GM12874 (cell line): ENCODE measurements at regions not wholly inside any gene's neighbourhood (a gene's known extent, or its start where the extent isn't known, plus 50 kb on each side); places are given as distances from the start of the nearest gene placed in this dataset.

Experiments
- CTCF ChIP-seq: IDR thresholded peaks from 2 replicates; pipeline ENCODE4 v1.5.1; 2011; ENCODE audit warnings: low read depth, mild to moderate bottlenecking, control low read depth, low read length, moderate library complexity; ENCODE audit not compliant: insufficient read depth

GRCh38 chr2:228654707-228655106 lies 473.2 kb upstream of the SPHKAP start:
- TF ChIP-seq CTCF: no peak

- no peak for TF ChIP-seq CTCF
Observed at GRCh38 chr2:228653884-228654283, 472.4 kb upstream of the SPHKAP start.

GRCh38 chr2:228652366-228652765 lies 470.9 kb upstream of the SPHKAP start:
- TF ChIP-seq CTCF: no peak

- TF ChIP-seq CTCF: no peak
Observed at GRCh38 chr2:228649876-228650275, 468.4 kb upstream of the SPHKAP start.

- no peak for TF ChIP-seq CTCF
Observed at GRCh38 chr2:228649447-228649846, 468.0 kb upstream of the SPHKAP start.

- no peak for TF ChIP-seq CTCF
Observed at GRCh38 chr2:228648541-228648940, 467.1 kb upstream of the SPHKAP start.

- no peak for TF ChIP-seq CTCF
Observed at GRCh38 chr2:228646061-228646460, 464.6 kb upstream of the SPHKAP start.

- TF ChIP-seq CTCF: no peak
Observed at GRCh38 chr2:228644199-228644598, 462.7 kb upstream of the SPHKAP start.
